ENCODE measurements at regions not wholly inside any gene's neighbourhood (a gene's known extent, or its start where the extent isn't known, plus 50 kb on each side); places are given as distances from the start of the nearest gene placed in this dataset.

DNA sequence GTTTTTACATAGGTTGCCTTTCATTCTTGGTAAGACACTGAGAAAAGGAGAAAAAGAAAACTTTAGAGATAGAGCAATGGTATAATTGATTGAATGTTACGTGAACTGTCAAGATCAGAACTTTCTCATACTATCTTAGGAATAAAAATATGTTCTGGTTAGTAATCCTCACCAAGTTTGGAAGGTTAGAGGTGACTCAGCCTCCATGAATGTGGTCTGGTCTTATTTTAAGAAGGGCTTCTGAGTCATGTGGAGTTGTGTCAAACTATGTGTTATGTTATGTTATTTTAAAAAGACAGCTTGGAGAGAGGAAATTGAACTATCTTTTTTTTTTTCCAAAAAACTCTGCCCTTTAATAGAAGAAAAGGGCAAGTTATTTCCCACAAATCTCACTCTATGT is 458.6 kb upstream of the KLF6 start (continued):
- TF ChIP-seq, protein P1, sequence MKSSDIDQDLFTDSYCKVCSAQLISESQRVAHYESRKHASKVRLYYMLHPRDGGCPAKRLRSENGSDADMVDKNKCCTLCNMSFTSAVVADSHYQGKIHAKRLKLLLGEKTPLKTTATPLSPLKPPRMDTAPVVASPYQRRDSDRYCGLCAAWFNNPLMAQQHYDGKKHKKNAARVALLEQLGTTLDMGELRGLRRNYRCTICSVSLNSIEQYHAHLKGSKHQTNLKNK (CRISPR knock-in tag; IDR thresholded peaks at IDR 0.05), result no peak
- no peak for TF ChIP-seq ZNF423 (CRISPR knock-in tag; IDR thresholded peaks at IDR 0.05)

DNA sequence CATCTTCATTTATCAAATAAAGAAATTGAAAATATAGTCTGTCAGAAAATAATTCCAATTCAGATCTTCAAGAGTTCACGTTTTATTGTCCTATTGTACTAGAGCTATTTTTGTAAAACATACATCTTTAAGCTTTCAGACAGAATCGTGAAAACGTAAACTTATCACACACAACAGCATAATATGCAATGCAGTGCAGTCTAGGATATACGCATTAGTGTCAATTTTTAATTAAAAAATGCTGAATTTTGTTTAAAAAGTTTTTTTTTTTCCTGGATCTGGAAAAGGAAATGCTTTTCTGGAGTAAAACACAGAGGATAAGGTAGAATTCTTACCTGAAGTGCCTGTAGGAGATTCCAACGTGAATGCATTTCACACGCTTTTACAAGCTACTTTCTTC is 458.2 kb upstream of the KLF6 start:
- H3K4me1 Mint-ChIP-seq, result peaks cover 28% of the 10 kb centered on the region
- DNase-seq (ENCODE audit: low spot score), result no peak
- CTCF ChIA-PET, result no interaction called here
- TF ChIP-seq, protein P2, sequence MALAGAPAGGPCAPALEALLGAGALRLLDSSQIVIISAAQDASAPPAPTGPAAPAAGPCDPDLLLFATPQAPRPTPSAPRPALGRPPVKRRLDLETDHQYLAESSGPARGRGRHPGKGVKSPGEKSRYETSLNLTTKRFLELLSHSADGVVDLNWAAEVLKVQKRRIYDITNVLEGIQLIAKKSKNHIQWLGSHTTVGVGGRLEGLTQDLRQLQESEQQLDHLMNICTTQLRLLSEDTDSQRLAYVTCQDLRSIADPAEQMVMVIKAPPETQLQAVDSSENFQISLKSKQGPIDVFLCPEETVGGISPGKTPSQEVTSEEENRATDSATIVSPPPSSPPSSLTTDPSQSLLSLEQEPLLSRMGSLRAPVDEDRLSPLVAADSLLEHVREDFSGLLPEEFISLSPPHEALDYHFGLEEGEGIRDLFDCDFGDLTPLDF (CRISPR knock-in tag; IDR thresholded peaks at IDR 0.05), result no peak
- TF ChIP-seq, protein P3, sequence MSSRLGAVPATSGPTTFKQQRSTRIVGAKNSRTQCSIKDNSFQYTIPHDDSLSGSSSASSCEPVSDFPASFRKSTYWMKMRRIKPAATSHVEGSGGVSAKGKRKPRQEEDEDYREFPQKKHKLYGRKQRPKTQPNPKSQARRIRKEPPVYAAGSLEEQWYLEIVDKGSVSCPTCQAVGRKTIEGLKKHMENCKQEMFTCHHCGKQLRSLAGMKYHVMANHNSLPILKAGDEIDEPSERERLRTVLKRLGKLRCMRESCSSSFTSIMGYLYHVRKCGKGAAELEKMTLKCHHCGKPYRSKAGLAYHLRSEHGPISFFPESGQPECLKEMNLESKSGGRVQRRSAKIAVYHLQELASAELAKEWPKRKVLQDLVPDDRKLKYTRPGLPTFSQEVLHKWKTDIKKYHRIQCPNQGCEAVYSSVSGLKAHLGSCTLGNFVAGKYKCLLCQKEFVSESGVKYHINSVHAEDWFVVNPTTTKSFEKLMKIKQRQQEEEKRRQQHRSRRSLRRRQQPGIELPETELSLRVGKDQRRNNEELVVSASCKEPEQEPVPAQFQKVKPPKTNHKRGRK (CRISPR knock-in tag; IDR thresholded peaks at IDR 0.05; ENCODE audit: borderline replicate concordance), result no peak
- TF ChIP-seq ZNF671 (CRISPR knock-in tag; IDR thresholded peaks at IDR 0.05) (no peak), ATF1 (CRISPR knock-in tag; IDR thresholded peaks at IDR 0.05) (no peak), FOXK1 (CRISPR knock-in tag; IDR thresholded peaks at IDR 0.05) (no peak), TEAD4 (CRISPR knock-in tag; IDR thresholded peaks at IDR 0.05) (no peak), SP1 (CRISPR knock-in tag; conservative IDR thresholded peaks at IDR 0.05) (no peak), ZNF121 (CRISPR knock-in tag; IDR thresholded peaks at IDR 0.05) (no peak), ZNF416 (CRISPR knock-in tag; IDR thresholded peaks at IDR 0.05) (no peak), NFYB (CRISPR knock-in tag; conservative IDR thresholded peaks at IDR 0.05; ENCODE audit: low read depth) (no peak)
- TF ChIP-seq, protein P4, sequence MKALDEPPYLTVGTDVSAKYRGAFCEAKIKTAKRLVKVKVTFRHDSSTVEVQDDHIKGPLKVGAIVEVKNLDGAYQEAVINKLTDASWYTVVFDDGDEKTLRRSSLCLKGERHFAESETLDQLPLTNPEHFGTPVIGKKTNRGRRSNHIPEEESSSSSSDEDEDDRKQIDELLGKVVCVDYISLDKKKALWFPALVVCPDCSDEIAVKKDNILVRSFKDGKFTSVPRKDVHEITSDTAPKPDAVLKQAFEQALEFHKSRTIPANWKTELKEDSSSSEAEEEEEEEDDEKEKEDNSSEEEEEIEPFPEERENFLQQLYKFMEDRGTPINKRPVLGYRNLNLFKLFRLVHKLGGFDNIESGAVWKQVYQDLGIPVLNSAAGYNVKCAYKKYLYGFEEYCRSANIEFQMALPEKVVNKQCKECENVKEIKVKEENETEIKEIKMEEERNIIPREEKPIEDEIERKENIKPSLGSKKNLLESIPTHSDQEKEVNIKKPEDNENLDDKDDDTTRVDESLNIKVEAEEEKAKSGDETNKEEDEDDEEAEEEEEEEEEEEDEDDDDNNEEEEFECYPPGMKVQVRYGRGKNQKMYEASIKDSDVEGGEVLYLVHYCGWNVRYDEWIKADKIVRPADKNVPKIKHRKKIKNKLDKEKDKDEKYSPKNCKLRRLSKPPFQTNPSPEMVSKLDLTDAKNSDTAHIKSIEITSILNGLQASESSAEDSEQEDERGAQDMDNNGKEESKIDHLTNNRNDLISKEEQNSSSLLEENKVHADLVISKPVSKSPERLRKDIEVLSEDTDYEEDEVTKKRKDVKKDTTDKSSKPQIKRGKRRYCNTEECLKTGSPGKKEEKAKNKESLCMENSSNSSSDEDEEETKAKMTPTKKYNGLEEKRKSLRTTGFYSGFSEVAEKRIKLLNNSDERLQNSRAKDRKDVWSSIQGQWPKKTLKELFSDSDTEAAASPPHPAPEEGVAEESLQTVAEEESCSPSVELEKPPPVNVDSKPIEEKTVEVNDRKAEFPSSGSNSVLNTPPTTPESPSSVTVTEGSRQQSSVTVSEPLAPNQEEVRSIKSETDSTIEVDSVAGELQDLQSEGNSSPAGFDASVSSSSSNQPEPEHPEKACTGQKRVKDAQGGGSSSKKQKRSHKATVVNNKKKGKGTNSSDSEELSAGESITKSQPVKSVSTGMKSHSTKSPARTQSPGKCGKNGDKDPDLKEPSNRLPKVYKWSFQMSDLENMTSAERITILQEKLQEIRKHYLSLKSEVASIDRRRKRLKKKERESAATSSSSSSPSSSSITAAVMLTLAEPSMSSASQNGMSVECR (CRISPR knock-in tag; IDR thresholded peaks at IDR 0.05; ENCODE audit: borderline replicate concordance), result no peak
- TF ChIP-seq, protein P5, sequence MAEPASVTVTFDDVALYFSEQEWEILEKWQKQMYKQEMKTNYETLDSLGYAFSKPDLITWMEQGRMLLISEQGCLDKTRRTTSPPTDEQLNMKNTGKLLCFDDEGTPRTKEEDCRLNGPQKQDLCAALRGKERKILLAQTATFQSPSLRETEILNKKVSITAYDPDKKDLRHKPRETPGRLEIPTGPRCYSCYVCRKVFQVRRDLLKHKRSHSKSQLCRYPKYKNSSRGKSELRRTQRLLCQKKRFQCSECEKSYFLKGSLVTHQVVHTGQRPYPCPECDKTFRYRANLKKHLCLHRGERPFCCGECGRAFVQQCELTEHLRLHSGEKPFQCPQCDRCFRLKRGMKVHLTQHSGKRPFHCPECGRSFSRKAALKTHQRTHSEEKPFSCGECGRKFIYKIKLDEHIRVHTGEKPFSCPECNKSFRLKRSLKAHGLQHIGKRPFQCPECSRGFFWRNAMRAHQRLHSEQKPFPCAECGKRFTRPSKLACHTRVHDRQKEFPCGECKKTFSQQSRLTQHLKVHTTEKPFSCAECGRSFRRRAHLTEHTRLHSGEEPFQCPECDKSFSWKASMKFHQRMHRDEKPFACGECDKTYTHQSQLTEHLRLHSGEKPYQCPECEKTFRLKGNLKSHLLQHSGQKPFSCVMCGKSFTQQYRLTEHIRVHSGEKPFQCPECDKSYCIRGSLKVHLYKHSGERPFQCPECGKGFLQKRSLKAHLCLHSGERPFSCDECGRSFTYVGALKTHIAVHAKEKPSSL (CRISPR knock-in tag; conservative IDR thresholded peaks at IDR 0.05), result no peak
- TF ChIP-seq, protein P6, sequence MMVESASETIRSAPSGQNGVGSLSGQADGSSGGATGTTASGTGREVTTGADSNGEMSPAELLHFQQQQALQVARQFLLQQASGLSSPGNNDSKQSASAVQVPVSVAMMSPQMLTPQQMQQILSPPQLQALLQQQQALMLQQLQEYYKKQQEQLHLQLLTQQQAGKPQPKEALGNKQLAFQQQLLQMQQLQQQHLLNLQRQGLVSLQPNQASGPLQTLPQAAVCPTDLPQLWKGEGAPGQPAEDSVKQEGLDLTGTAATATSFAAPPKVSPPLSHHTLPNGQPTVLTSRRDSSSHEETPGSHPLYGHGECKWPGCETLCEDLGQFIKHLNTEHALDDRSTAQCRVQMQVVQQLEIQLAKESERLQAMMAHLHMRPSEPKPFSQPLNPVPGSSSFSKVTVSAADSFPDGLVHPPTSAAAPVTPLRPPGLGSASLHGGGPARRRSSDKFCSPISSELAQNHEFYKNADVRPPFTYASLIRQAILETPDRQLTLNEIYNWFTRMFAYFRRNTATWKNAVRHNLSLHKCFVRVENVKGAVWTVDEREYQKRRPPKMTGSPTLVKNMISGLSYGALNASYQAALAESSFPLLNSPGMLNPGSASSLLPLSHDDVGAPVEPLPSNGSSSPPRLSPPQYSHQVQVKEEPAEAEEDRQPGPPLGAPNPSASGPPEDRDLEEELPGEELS (CRISPR knock-in tag; IDR thresholded peaks at IDR 0.05), result no peak
- H3K4me3 Mint-ChIP-seq, result no peak overlapping the region
- no peak for ATAC-seq
- POLR2A ChIA-PET, result no interaction called here
- H3K27ac Mint-ChIP-seq, result no peak overlapping the region
- H3K36me3 Mint-ChIP-seq, result no peaks in the 10 kb centered on the region
- no peaks in the 10 kb centered on the region for H3K27me3 Mint-ChIP-seq (ENCODE audit: low read depth)
- H3K9me3 Mint-ChIP-seq, result no peaks in the 10 kb centered on the region; the same call in 1 of the 2 replicates
